Lower leg skin (tissue), 3 donors: ENCODE measurements at regions not wholly inside any gene's neighbourhood (a gene's known extent, or its start where the extent isn't known, plus 50 kb on each side); places are given as distances from the start of the nearest gene placed in this dataset.

Experiments
- CTCF ChIP-seq, 3 donors: fragments of 450-650 bp; IDR thresholded peaks; one replicate each; pipeline ENCODE4 v1.5.1; 2016; ENCODE audit warnings: antibody characterized with exemption in 3 of 3, mild to moderate bottlenecking in 3 of 3, moderate library complexity in 2 of 3
- POLR2A ChIP-seq, 2 donors: fragments of 450-650 bp; IDR thresholded peaks; one replicate each; pipeline ENCODE4 v1.6.1; 2016 to 2017; ENCODE audit warnings: antibody characterized with exemption in 2 of 2, mild to moderate bottlenecking in 1 of 2, moderate library complexity in 1 of 2

GRCh38 chr1:193916452-193916851 lies 730.0 kb upstream of the B3GALT2 start:
- no peak for TF ChIP-seq CTCF (IDR thresholded peaks at IDR 0.05)
- TF ChIP-seq POLR2A (IDR thresholded peaks at IDR 0.05): no peak
